ENCODE measurements at regions not wholly inside any gene's neighbourhood (a gene's known extent, or its start where the extent isn't known, plus 50 kb on each side); places are given as distances from the start of the nearest gene placed in this dataset.
A peak's percentile ranks its signal among the peaks of the same experiment; 100 is the strongest.

GRCh38 chr6:108734271-108734922, 113.8 kb upstream of the ARMC2 start:
- no peak for DNase-seq

- DNase-seq = no peak
These were observed 112.8 kb upstream of the ARMC2 start for GRCh38 chr6:108735310-108736001.

- DNase-seq = no peak
These were observed 112.2 kb upstream of the ARMC2 start for GRCh38 chr6:108736002-108736361.

GRCh38 chr6:108736832-108737231, 111.4 kb upstream of the ARMC2 start:
- peak; percentile 96 for DNase-seq

- peak; percentile 98 for DNase-seq
These were observed 110.4 kb upstream of the ARMC2 start for GRCh38 chr6:108737594-108738546.

GRCh38 chr6:108738684-108739416, 109.4 kb upstream of the ARMC2 start:
- DNase-seq = no peak

GRCh38 chr6:108739496-108740330, 108.5 kb upstream of the ARMC2 start:
- DNase-seq = peak; percentile 53

GRCh38 chr6:108741331-108741989, 106.8 kb upstream of the ARMC2 start:
- DNase-seq = no peak

- no peak for DNase-seq
These were observed 106.2 kb upstream of the ARMC2 start for GRCh38 chr6:108742041-108742440.

- DNase-seq = no peak
These were observed 103.8 kb upstream of the ARMC2 start for GRCh38 chr6:108744244-108744972.

- DNase-seq = no peak
These were observed 103.2 kb upstream of the ARMC2 start for GRCh38 chr6:108744996-108745395.

GRCh38 chr6:108745664-108746336, 102.4 kb upstream of the ARMC2 start:
- DNase-seq = no peak

- DNase-seq = no peak
These were observed 101.9 kb upstream of the ARMC2 start for GRCh38 chr6:108746366-108746765.

- no peak for DNase-seq
These were observed 101.2 kb upstream of the ARMC2 start for GRCh38 chr6:108746836-108747575.

- DNase-seq = no peak
These were observed 100.2 kb upstream of the ARMC2 start for GRCh38 chr6:108748055-108748454.

GRCh38 chr6:108748959-108749358, 99.3 kb upstream of the ARMC2 start:
- DNase-seq = no peak

- no peak for DNase-seq
These were observed 97.4 kb upstream of the ARMC2 start for GRCh38 chr6:108750801-108751200.

GRCh38 chr6:108751282-108751681, 96.9 kb upstream of the ARMC2 start:
- DNase-seq = no peak
